MCF 10A (cell line): ENCODE measurements at regions not wholly inside any gene's neighbourhood (a gene's known extent, or its start where the extent isn't known, plus 50 kb on each side); places are given as distances from the start of the nearest gene placed in this dataset.

ENCODE experiments used
- BruUV-seq: library from RNA; stranded (reverse); fragments of 400-500 nt; replicated peaks from 2 replicates; lab custom pipeline; 2021; lab: Mats Ljungman, UMichigan
- CTCF ChIA-PET: fragments of 300-600 bp; sonication (Branson Sonifier 250); formaldehyde crosslinking; extraction: SDS; loops from one replicate; lab custom pipeline; 2021; ENCODE audit warnings: antibody characterized with exemption, inconsistent platforms; lab: Yijun Ruan, JAX
- POLR2A ChIA-PET: fragments of 300-600, 350-650 bp; sonication (Branson Sonifier 250); formaldehyde crosslinking; extraction: SDS; loops from one replicate; lab custom pipeline; 2020; ENCODE audit warnings: antibody characterized with exemption, inconsistent platforms; lab: Yijun Ruan, JAX
- DNase-seq: peaks from one replicate; pipeline ENCODE4 v3.0.0-alpha.2; 2018; ENCODE audit not compliant: unreplicated experiment
- H3K27ac Mint-ChIP-seq: one replicate; pipeline ENCODE4 v1.8.0; 2022; ENCODE audit warnings: mild to moderate bottlenecking, low read depth, mixed read lengths; ENCODE audit not compliant: unreplicated experiment
- H3K27me3 Mint-ChIP-seq: one replicate; pipeline ENCODE4 v1.8.0; 2022; ENCODE audit warnings: mixed read lengths; ENCODE audit not compliant: insufficient read depth, unreplicated experiment
- H3K36me3 Mint-ChIP-seq: one replicate; pipeline ENCODE4 v1.8.0; 2022; ENCODE audit warnings: mild to moderate bottlenecking, moderate library complexity, mixed read lengths; ENCODE audit not compliant: insufficient read depth, unreplicated experiment
- H3K4me1 Mint-ChIP-seq: one replicate; pipeline ENCODE4 v1.8.0; 2022; ENCODE audit warnings: mixed read lengths; ENCODE audit not compliant: insufficient read depth, unreplicated experiment
- H3K4me3 Mint-ChIP-seq: one replicate; pipeline ENCODE4 v1.8.0; 2022; ENCODE audit warnings: mild to moderate bottlenecking, moderate library complexity, mixed read lengths; ENCODE audit not compliant: unreplicated experiment
- H3K9me3 Mint-ChIP-seq: one replicate; pipeline ENCODE4 v1.8.0; 2022; ENCODE audit warnings: mixed read lengths; ENCODE audit not compliant: unreplicated experiment
- intact Hi-C: fragments of 100-400 bp; cut with micrococcal nuclease; formaldehyde crosslinking; loops from 2 replicates; pipeline ENCODE4 v1.14.1; 2022
- TF ChIP-seq, protein P1 (sequence below): fragments of 200-600 bp; IDR thresholded peaks from one replicate; pipeline ENCODE4 v1.8.0; 2022; ENCODE audit warnings: antibody characterized with exemption, mild to moderate bottlenecking; ENCODE audit not compliant: unreplicated experiment

DNA sequence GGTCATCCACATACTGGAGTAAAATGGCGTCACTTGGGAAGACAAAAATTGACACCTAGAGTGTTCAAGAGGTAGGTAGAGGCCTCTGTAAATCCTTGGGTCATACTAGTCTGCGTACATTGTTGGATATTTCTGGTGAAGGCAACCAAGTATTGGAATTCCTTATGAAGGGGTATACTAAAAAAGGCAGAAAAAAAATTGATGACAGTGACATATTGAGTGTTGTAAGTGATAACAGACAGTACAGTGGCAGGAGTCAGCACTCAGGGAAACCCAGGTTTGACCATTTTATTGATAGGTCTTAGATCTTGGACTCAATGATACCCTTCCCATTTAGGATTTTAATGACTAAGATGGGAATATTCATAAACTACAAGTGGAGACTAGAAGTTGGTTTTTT lies 359.1 kb upstream of the VSTM2A start:
- intact Hi-C loops: no loop called here
- no TSS peak for BruUV-seq
- CTCF ChIA-PET: interaction anchor here (0.9 kb wide), 1 partner anchor 13 kb away, joined by 3 read pairs; no protein-coding TSS in a partner anchor
- TF ChIP-seq, protein P1, sequence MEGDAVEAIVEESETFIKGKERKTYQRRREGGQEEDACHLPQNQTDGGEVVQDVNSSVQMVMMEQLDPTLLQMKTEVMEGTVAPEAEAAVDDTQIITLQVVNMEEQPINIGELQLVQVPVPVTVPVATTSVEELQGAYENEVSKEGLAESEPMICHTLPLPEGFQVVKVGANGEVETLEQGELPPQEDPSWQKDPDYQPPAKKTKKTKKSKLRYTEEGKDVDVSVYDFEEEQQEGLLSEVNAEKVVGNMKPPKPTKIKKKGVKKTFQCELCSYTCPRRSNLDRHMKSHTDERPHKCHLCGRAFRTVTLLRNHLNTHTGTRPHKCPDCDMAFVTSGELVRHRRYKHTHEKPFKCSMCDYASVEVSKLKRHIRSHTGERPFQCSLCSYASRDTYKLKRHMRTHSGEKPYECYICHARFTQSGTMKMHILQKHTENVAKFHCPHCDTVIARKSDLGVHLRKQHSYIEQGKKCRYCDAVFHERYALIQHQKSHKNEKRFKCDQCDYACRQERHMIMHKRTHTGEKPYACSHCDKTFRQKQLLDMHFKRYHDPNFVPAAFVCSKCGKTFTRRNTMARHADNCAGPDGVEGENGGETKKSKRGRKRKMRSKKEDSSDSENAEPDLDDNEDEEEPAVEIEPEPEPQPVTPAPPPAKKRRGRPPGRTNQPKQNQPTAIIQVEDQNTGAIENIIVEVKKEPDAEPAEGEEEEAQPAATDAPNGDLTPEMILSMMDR: no peak
- no peaks in the 10 kb centered on the region for H3K27me3 Mint-ChIP-seq
- H3K9me3 Mint-ChIP-seq: no peaks in the 10 kb centered on the region
- peaks cover 28% of the 10 kb centered on the region for H3K4me1 Mint-ChIP-seq
- no peak overlapping the region for H3K4me3 Mint-ChIP-seq
- no peak overlapping the region for H3K27ac Mint-ChIP-seq
- no peak for DNase-seq
- no peaks in the 10 kb centered on the region for H3K36me3 Mint-ChIP-seq
- POLR2A ChIA-PET: interaction anchor here (0.7 kb wide), 1 partner anchor 189 kb away, joined by 3 read pairs; no protein-coding TSS in a partner anchor

DNA sequence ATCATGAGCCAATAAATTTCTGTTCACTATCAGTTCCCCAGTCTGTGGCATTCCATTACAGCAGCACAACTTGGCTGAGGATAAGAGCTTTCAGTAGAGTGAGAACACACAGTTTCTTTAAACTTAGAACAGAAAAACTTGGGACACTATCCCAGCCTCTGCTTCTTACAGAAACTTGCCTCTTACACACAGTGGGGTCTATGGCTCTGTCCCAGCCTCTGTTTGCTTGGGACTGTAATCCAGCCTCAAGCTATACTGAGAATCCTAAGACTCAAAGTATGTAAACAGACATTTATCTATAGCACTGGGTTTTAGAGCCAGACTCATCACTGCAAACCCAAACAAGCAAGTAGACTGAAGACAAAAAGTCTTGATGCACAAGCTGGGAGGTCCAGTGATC lies 355.8 kb upstream of the VSTM2A start:
- POLR2A ChIA-PET: interaction anchor here (0.6 kb wide), 1 partner anchor 16 kb away, joined by 3 read pairs; no protein-coding TSS in a partner anchor
- no peaks in the 10 kb centered on the region for H3K4me1 Mint-ChIP-seq
- CTCF ChIA-PET: no interaction called here
- H3K4me3 Mint-ChIP-seq: no peak overlapping the region
- no TSS peak for BruUV-seq
- TF ChIP-seq, protein P1: no peak
- intact Hi-C loops: no loop called here
- H3K9me3 Mint-ChIP-seq: peaks cover 7% of the 10 kb centered on the region
- H3K27ac Mint-ChIP-seq: no peak overlapping the region
- no peaks in the 10 kb centered on the region for H3K27me3 Mint-ChIP-seq
- H3K36me3 Mint-ChIP-seq: no peaks in the 10 kb centered on the region
- DNase-seq: no peak

DNA sequence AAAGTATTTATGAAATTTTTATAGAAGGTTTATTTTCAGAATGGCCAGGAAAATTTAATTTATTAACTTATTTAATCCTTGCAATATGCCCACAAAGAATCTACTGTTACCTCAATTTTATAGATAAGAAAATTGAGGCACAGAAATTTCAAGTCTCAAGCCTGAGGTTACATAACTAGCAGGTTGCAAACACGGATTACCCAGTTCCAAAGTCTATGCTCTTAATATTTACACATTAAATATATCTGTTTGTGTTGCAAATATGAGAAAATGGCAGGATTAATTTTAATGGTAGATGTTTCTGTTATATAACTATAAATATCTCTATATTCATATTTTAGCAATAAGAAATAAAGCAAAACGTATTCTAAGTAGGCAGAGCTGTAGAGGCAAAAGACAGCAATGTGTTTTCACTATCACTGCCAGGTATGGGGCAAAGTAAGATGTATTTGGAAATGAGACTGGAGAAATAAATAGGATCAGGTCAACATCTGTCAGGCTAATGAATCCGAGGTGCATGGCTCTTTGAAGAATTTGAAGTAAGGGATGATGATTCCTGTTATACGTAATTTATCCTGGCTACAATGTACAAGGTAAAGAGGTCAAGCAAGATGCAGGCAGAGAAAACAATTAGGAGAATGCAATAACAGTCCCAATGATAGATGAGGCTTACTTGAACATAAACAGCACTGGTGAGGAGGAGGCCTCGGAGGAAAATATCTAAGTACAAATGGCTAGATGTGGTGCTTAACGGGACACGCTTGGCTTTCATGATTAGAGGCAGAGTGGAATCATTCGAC lies 354.1 kb upstream of the VSTM2A start:
- POLR2A ChIA-PET: no interaction called here
- intact Hi-C loops: no loop called here
- Mint-ChIP-seq H3K36me3 (no peaks in the 10 kb centered on the region), H3K4me3 (no peak overlapping the region), H3K27ac (no peak overlapping the region), H3K4me1 (no peaks in the 10 kb centered on the region), H3K9me3 (peaks cover 7% of the 10 kb centered on the region), H3K27me3 (no peaks in the 10 kb centered on the region)
- CTCF ChIA-PET: no interaction called here
- TF ChIP-seq, protein P1: no peak
- no TSS peak for BruUV-seq
- DNase-seq: no peak

DNA sequence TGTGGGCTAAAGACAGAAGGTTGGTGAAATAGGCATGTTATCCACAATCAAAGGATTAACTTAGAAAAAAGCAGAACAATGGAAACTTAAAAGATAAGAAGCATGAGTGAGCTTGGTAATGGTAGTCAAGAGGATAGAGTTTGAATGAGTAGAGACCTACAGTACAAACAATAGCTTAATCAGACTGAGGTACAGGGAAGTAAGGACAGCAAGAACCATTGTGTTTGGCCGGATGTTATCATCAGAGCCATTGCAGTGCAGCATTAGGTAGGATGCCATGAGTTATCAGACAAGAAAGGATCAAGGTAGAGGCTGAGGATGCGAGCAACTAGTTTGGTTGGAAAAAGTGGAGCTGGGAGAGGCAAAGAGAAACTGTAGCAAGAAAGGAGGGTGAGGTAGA lies 353.3 kb upstream of the VSTM2A start:
- TF ChIP-seq, protein P1: no peak
- H3K27ac Mint-ChIP-seq: no peak overlapping the region
- H3K27me3 Mint-ChIP-seq: no peaks in the 10 kb centered on the region
- peaks cover 7% of the 10 kb centered on the region for H3K9me3 Mint-ChIP-seq
- intact Hi-C loops: no loop called here
- ChIA-PET CTCF (interaction anchor here (0.7 to 0.8 kb wide), 2 partner anchors 23 to 474 kb away, joined by 3 read pairs; no protein-coding TSS in a partner anchor), POLR2A (no interaction called here)
- BruUV-seq: no TSS peak
- no peak overlapping the region for H3K4me3 Mint-ChIP-seq
- no peaks in the 10 kb centered on the region for H3K4me1 Mint-ChIP-seq
- DNase-seq: no peak
- no peaks in the 10 kb centered on the region for H3K36me3 Mint-ChIP-seq
